Colon (tissue), 2 donors: ENCODE measurements at regions not wholly inside any gene's neighbourhood (a gene's known extent, or its start where the extent isn't known, plus 50 kb on each side); places are given as distances from the start of the nearest gene placed in this dataset.
"Not testable (repeated sequence)": the region's sequence is repeated elsewhere in the genome, so short reads cannot be mapped to it uniquely, and the experiment has no call there.

Experiments used
- FAIRE-seq: peaks from 2 replicates; lab custom pipeline; 2012; peaks lifted over from hg19 to GRCh38; lab: Jason Lieb, UNC
- donor health status: control.
- donor health status: control.

DNA sequence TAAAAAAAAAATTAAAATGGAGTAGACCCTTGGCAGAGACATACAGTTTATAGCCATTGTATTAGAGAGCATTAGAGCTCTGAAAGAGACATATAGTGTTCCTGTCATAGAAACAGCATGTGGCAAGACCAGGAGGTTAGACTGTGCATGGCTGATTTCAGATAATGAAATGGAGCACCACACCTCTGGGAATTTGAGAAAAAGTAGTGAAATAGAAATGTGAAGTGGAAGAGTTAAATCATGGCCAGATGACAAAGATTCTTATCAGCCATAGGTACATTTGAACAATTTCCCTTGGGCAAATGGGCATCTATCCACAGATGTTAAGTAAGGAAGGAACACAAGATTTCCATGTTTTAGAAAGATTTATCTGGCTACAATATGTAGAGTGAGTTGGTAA, 1083.1 kb downstream of the PLA2G4A start:
- FAIRE-seq = no peak

DNA sequence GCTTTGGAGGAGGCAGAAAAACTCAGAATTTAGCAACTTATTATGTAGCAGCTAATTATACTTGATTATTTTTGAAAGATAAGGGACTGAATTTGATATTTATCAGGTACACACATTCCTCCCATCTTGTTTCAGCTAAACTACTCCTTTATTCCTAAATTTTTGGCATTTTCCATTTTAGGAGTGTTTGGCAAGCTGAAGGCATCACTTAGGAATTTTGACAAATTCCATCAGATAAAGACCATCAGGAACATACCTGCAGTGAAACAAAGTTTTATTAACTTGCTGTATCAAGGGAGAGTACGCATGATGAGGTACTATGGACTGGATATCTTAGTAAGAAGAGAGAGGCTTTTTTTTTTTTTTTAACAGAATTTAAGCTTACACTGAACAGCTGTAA, 1092.2 kb downstream of the PLA2G4A start:
- FAIRE-seq = no peak

DNA sequence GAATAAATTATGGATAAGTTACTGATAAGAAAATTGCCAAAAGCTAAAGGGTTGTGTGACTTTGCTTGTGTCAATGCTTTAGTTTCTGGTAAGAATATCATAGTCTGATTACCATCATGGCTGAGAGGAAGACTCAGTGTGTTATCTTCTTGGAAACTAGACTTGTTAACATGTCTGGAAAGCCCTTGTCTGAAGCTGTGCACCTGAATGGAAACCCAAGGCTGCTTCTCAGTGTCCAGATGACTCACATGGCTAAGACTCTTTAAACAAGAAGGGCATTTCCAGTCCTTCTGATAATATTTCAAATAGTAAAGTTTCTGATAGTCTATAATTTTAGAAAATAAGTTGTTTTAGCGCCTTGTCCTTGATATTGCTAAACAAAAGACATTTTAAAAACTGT, 1092.7 kb downstream of the PLA2G4A start:
- FAIRE-seq = no peak

DNA sequence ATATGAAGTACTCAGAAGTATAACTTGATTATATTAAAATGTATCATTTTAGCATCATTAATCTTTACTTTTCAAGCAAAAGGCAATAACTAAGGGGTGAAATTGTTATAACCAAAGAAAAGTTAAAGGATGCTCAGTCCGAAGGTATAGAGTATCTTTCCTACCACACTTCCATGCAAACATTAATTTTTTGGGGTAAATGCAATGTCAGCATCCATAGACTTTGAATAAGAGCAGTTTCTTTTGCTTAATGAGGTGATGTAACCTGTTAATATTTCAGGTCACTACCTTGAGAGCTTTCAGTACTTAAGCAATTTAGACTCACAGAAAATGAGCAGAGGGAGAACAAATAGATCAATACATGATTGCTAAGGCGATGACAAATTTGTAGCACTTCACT, 1093.5 kb downstream of the PLA2G4A start:
- no peak for FAIRE-seq

DNA sequence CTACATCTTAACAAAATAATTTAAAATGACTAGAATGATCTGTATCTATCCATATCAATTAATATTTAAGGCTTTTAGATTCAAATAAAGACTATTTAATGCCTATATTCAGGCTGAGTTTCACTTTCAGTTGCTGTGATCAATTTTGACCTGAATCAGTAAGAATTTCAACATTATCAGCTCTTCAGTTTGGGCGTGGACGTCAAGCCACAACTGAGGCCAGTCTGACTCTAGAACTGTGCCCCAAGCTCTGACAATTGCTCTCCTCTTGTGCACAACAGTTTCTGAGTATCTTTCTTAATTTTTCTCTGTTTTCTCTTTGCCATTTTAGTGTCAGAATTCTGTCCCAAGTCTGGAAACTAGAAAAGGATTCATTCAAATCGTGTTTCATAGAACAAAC, 1095.5 kb downstream of the PLA2G4A start:
- FAIRE-seq = no peak

DNA sequence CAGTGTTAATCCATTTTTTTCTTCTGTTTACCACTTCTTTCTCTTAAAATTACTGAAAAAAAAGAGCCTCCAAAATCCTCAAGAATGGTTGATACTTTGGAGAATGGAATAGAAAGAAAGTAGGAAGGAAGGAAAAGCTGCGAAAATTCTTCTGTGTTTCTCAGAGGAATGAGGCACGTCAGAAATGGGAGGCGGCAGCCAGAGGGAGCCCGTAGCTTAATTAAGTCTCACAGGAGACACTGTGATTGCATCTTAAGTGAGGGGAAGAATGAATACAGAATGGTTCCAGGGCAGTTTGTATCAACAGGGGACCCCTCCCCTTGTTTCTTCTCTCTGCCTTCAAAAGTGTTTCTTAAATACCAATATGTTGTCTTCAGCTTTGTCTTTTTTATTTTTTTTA, 1099.5 kb downstream of the PLA2G4A start:
- no peak for FAIRE-seq

DNA sequence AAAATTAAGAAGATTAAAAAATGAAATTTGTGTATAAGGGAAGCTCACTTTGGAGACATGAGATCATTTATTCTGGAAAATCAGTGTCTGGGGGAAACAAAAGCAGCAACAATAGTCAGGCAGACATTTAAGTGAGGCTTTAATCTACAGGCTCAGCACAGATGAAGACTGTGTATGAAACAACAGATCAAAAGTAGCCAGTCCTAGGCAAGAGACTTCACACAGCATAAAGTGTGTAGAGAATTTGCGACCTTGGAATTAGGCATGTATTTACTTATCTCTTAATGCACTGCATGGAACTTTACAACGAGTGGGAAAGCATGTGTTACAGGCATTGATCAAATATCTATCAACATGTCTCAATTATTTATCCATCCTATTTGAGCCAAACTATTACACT, 1099.9 kb downstream of the PLA2G4A start:
- no peak for FAIRE-seq

DNA sequence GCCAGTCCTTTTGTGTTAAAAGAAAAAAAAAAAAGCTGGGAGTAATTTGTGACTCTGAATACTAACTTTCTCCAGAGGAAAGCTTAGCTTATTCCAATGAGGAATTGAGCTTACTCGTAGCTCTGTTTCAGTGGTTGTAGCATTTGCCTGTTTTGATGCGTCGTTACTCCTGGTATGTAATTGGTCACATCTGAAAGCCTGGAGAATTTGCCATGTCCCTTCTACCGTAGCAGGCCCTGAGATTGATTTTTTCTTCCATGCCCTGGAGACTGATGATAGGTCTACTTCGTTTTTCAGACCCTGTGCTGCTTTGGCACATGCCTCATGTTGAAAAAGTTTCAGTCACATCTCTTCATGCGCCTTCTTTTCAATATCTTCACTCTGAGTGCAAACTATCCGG, 1103.0 kb downstream of the PLA2G4A start:
- FAIRE-seq = no peak

DNA sequence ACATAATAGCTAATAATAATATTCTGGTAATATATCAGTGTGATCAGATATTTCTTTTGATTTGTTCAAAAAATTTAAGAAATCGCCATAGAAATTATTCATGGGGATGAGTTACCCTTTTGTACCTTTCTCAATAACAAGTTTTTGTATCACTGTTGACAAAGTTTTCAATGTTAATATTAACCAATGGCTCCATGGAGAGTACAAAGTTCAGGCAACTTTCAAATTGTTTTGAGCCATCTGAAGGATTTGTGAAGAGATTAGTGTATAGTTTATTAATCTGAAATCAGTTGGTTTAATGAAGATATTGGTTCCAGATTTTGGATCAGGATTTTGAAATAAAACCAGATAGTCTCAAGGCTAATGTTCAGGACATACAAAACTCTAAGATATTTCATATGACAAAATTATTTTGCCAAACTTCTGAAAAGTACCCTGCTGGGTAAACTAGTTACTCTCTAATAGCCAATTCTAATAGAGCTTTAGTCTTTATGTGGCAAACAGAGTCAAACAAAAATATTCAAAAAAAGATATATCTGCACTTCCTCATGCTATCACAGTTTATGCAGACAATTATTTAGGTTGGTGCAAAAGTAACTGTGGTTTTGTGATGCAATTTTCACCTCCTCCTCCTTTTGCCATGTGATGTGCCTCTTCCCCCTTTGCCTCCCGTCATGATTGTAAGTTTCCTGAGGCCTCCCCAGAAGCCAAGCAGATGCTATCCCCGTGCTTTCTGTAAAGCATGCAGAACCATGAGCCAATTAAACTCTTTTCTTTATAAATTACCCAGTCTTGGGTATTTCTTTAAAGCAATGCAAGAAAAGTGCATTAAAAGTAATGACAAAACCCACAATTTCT, 1105.0 kb downstream of the PLA2G4A start:
- FAIRE-seq = no peak

DNA sequence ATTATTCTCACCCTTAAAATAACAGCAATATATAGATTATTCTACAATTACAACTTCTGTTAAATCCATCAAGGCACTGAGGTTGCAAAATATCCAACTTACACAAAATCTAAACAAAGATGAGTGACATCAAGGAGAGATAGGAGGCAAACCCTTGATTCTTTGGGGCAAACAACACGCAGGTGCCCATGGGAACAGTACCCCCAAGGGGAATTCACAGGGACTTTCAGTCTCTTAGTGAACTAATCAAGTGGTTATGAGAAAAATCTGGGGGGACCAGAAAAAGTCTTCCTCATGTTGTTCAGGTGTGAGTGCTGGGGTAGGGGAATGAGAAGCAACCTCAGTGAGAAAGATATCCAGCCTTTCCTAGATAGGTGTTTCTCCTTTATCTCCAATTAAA, 1107.9 kb downstream of the PLA2G4A start:
- no peak for FAIRE-seq

DNA sequence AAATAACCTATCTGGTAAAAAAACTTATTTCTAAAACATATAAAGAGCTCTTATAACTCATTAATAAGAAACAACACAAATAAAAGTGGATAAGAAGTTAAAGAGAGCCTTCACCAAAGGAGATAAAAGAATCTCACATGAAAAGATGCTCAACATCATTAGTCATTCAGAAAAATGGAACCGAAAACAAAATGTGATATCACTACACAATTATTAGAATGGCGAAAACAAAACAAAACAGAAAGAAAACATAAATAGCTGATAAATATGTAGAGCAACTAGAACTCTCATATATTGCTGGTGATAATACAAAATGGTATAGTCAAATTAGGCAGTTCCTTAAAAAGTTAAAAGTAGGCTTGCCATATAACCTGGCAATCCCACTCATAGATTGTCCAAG, 1109.3 kb downstream of the PLA2G4A start:
- no peak for FAIRE-seq

DNA sequence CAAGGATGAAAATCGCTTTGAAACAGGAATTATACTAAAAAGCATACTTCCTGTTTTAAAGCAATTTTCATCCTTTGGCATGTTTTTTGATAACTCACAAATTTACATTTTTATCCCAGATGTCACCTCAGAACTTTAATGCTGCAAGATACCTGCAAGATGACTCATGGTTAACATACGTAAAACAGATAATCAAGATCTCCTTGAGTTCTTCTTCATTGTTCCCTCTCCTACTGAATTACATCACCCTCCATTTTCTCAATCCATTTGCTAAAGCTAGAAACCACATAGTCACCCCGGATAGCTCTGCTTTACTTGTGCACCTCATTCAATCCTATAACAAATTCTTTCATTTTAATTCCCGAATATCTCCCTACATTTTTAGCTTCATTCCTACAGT, 1114.2 kb downstream of the PLA2G4A start:
- no peak for FAIRE-seq

DNA sequence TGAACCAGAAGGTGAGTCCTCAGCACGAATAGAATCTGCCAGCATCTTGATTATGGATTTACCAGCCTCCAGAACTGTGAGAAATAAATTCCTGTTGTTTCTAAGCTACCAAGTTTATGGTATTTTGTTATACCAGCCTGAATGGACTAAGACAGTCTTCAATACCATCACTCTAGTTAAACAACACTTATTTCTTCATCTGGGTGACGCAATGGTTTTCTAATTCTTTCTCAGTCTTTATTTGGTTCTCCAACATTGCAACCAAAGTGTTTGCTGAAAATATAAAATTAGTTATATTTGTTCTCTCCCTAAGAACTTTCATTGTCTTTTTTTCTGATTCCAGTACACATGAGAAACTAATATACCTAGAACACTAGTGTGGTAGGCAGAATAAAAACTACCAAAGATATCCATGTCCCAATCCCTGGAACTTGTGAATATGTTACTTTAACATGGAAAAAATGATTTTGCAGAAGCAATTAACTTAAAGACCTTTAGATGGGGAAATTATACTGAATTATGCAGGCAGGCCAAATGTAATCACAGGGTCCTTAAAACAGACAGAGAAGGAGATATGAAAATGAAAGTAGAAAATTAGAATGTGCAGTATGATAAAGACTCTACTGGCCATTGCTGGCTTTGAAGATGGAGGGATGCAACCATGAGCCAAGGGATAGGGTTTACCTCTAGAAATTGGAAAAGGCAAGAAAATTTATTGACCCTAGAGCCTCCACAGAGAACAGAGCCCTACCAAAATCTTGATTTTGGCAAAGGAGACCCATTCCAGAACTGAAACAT, 1115.1 kb downstream of the PLA2G4A start:
- no peak for FAIRE-seq

DNA sequence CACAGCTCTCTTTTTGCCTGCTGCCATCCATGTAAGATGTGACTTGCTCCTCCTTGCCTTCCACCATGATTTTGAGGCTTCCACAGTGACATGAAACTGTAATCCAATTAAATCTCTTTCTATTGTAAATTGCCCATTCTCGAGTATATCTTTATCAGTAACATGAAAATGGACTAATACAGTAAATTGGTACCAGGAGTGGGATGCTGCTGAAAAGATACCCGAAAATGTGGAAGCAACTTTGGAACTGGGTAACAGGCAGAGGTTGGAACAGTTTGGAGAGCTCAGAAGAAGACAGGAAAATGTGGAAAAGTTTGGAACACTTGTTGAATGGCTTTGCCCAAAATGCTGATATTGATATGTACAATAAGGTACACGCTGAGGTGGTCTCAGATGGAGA, 1117.9 kb downstream of the PLA2G4A start:
- not testable (repeated sequence) for FAIRE-seq

DNA sequence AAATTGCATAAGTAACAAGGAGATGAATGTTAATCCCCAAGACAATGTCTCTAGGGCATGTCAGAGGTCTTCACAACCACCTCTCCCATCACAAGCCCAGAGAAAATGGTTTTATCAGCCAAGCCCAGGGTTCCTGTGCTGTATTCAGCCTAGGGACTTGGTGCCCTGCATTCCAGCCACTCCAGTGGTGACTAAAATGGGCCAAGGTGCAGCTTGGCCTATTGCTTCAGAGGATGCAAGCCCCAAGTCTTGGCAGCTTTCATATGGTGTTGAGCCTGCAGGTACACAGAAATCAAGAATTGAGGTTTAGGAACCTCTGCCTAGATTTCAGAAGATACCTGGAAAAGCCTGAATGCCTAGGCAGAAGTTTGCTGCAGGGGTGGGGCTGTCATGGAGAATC, 1118.6 kb downstream of the PLA2G4A start:
- FAIRE-seq = no peak

DNA sequence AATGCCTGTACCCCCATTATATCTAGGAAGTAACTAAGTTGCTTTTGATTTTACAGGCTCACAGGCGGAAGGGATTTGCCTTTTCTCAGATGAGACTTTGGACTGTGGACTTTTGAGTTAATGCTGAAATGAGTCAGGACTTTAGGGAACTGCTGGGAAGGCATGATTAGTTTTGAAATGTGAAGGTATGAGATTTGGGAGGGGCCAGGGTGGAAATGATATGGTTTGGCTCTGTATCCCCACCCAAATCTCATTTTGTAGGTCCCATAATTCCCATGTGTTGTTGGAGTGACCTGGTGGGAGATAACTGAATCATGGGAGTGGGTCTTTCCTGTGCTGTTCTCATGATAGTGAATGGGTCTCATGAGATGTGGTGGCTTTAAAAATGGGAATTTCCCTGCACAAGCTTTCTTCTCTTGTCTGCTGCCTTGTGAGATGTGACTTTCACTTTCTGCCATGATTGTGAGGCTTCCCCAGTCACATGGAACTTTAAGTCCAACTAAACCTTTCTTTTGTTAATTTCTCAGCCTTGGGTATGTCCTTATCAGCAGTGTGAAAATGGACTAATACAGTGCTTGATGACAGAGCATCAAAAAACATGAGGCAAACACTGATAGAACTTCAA, 1119.5 kb downstream of the PLA2G4A start:
- no peak for FAIRE-seq

DNA sequence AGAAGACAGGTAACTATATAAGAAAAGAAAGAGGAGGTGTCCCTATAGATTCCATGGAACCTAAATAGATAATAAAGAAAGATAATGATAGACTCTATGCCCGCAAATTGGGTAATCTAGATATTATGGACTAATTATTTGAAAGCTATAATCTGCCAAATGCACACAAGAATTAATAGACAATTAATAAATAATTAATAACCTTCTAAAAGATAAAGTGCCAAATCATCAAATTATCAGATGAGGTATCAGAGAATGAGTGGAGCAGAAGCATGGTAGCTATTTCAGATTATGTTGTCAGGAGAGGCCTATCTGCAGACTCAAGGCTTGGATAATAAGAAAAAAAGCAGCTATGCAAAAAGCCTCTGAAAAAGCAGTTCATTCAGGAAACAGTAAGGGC, 1120.8 kb downstream of the PLA2G4A start:
- FAIRE-seq = no peak

DNA sequence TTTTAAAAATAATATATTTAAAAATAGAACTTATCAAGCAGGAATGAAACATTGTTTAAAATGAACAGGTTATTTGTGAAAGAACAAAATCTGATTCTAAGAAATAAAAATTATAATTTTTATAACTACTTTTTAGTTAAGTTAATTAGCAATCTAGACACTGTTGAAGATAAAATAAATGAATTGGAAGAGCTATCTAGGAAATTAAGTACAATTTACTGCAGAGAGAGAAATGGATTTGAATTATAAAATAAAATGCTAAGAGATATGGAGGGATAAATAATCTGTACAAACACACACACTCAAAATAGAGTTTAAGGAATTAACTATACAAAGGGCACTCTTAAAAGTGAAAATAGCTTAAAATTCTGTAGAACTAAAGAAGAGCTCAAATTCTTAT, 1123.1 kb downstream of the PLA2G4A start:
- no peak for FAIRE-seq

DNA sequence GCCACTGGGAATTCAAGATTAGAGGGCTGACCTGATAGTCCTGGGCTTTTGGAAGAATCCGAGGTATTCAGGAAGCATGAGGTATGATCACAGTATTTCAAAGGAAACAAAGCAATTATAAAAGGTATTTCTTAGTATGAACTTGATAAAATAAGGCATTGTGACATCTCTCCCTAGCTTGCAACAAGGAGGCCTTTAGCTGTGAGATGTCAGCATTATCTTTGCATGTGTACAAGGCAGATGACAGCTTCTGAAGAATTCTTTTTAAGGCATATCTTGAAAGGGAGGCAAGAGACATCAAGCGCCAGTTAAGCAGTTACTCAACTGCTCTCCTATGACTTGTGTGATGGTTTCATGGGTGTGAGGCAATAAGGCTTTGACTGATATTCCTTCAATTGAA, 1123.7 kb downstream of the PLA2G4A start:
- FAIRE-seq = no peak

DNA sequence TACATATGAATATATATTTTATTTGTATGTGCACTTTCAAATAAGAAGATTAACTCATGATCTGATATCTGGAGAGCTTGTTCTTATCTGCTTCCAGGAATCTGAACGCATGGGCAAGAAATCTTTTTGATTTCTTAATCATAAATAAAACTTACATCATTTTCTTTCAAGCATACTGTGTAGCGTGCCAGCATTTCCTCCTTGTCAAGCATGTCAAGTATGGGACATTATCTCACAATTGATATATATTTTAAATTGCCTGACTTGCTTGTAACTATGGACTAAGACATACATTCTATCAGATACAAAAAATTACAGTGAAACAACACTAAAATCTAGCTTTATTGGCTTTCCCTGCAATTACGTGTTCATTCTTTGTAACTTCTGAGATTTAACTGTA, 1128.2 kb downstream of the PLA2G4A start:
- no peak for FAIRE-seq

DNA sequence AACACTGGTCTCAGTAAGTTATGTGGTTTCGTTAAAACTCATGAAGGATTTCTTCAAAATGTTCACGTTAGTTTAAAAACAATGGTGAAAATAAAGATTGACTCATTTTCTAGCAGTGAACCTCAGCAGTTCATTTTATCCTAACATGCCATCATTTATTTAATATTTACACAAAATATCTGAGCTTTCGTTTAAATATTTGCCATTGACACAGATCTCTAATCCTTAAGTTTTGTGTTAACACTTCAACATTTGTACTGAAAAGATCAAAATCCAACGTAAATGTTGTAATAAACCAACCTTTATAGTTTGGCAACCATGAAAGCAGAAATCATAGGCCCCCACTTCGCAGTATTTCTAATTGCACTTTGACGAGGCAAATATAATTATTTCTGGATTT, 1129.5 kb downstream of the PLA2G4A start:
- FAIRE-seq = no peak

DNA sequence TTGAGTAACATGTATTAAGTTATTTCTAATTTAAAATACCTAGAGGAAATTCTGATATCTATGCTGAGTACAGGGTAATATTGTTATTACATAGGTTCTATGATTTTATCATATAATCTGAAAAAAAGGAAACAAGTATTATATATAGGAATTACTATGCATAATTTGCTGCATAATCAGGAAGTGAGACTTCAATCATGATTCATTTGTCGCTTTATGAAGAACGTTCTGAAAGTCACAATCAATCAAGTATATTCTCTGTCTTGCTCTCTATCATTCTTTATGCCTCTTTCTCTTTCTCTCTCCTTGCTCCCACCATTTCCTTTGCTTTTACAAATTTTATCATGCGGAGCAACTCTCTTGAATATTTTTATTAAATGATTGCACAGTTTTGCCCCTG, 1130.3 kb downstream of the PLA2G4A start:
- no peak for FAIRE-seq

DNA sequence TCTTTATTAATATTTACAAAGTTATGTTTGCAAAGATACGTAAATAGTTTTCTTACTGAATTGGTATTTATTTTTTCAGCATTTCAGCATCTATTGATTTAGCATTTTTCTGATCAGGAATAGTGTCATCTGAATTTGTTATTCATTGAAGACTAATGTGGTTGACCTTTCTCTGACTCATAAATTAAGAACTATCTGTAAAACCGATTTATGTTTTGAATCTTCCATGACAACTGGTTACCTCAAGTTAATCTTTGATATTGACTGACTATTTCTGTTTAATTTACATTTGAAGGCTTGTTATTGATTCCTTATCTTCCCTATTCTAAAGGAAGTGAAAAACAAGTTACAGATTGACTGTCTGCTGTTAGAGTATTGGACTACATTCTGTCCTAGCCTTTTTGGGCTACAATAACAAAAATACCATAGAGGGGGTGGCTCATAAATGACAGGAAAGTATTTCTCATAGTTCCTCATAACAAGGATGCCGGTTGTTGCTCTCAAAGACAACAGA, 1131.4 kb downstream of the PLA2G4A start:
- FAIRE-seq = no peak
